Islet of Langerhans (tissue), 1 donor: ENCODE measurements at regions not wholly inside any gene's neighbourhood (a gene's known extent, or its start where the extent isn't known, plus 50 kb on each side); places are given as distances from the start of the nearest gene placed in this dataset.
"Not testable (repeated sequence)": the region's sequence is repeated elsewhere in the genome, so short reads cannot be mapped to it uniquely, and the experiment has no call there.

Experiments used
- FAIRE-seq: peaks from one replicate; lab custom pipeline; 2011; peaks lifted over from hg19 to GRCh38; lab: Jason Lieb, UNC

DNA sequence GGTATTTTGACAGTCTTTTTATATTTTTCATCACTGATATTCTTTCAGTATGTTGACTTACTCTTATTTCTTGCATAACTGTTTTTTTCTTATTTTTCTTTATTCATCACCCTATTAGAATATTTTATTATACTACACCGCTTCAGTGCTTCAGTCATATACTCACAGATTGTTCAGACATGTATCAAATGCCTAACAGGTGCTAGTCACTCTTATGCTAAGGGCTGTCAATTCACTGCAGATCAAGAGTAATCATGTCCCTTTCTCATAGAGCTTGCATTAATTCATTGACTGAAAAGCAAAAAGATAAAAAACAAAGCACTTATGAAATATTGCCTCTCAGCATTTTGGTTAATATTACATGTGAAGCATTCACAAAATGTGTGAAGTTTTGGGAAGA is 1435.6 kb downstream of the STIM2 start:
- no peak for FAIRE-seq

DNA sequence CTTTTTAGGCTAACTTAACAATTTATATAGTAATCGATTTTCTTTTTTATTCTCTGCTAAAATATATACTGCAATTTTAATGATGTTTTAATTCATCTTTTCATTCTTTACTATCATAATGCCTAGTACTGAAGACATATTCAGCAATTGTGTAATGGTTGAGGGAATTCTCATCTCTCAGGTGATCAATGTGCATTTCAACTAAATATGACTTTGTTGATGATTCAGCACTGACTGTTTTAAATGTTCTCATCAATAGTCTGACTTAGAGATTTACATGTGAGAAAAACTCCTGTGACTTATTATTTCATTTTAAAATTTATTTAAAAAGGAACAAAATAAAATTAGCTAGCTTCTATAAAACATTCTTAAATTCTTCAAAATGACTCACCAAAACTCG is 1450.3 kb downstream of the STIM2 start:
- FAIRE-seq: peak; percentile 90

DNA sequence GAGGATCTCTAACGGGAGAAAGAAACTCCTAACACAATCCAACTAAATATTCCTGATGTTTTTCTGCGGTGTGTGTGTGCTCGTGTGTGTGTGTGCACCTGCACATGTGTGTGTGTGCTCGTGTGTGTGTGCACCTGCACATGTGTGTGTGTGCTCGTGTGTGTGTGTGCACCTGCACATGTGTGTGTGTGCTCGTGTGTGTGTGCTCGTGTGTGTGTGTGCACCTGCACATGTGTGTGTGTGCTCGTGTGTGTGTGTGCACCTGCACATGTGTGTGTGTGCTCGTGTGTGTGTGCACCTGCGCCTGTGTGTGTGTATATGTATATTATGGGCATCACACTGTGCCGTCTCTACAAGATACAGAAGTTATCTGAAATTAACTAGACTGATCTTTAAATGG is 1451.9 kb downstream of the STIM2 start:
- FAIRE-seq: not testable (repeated sequence)

DNA sequence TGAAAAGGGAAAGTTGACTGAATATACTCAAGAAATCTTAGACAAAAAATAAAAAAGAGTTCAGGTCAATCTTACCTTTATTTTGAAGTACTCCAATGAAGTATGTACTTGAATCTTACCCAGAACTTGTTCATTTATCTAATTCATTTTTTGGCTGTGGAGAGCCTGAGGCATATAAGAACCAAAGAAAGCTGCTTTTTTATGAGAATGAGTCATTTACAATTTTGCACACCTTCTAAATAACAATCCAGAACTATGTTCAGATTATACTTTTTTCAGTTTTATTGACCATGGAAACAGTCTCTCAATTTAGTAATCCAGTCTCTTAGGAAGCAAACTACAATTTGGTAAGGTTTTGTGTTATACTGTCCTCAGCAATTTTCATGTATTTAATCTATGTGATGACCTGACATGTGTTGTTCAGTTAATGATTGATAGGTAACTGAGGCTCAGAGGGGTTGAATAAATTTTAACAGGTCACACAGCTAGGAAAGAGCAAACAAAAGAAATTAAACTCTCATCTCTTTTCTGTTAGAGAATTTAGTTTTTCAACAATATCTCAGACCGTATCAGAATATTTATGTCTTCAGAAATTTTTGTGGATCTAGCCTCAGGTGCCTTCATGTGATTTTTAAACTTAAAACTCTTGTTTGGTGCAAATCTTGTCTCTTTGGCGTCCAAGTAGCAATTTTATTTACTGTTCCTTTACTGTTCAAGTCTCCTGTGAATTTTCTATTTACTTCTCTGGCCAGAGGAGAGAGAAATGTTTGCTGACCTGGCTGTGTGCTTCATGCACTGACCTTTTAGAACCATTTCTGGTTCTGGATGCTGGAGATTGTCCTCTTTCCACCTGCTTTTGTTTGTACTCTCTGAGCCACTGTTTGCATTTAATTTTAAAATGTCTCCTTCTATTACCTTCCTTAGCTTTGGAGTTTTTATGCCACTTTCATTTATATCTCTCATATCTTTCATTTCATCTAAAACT is 1453.4 kb downstream of the STIM2 start:
- FAIRE-seq: peak; percentile 92

DNA sequence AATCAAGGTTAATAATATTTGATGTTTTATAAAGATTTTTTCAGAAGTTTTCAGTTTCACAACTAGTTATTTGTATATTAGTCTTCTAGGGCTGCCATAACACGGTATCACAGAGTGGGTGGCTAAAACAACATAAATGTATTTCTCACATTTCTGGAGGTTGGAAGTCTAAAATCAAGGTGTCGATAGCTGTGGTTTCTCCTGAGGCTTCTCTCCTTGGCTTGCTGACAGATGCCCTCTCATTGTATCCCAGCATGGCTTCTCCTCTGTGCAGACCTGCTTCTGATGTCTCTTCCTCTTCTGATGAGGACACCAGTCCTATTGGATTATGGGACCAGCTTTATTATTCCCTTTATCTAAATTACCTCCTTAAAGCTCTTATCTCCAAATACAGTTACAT is 1456.6 kb downstream of the STIM2 start:
- FAIRE-seq: no peak

DNA sequence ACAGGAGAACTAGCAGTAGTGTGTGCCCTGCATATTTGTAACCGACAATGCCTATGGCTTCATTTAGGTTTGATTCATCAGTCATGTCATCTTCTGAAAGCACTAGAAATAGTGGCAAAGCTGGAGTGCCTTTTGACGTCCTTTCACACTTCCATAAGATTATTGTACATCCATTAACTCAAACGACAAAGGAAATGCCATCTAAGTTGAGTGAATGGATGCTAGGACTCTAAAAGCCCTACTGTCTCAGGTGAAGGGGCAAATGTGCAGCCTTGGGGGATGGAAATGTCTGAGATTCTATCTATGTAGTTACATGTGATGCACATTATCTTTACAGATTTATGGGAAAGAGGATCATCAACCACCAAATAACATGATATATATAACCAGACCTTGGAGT is 1473.6 kb downstream of the STIM2 start:
- FAIRE-seq: no peak

DNA sequence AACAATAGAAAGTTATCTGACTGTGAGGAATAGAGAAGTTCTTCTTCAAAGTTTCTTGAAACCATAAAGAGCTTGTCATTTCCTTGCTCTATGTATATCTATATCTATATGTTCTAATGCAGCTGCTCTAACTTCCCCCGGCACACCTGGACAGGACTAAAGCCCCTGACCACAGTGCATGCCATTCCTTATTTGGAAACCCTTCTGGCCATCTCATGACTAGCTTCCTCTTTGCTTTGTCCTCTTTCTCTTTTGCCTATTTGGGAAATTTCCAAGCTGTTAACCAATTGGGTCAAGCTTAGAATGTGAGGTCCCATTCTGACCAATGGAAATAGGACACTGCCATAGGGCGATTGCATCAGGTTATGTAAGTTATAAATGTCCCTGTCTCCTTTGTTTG is 1481.1 kb downstream of the STIM2 start:
- FAIRE-seq: no peak

DNA sequence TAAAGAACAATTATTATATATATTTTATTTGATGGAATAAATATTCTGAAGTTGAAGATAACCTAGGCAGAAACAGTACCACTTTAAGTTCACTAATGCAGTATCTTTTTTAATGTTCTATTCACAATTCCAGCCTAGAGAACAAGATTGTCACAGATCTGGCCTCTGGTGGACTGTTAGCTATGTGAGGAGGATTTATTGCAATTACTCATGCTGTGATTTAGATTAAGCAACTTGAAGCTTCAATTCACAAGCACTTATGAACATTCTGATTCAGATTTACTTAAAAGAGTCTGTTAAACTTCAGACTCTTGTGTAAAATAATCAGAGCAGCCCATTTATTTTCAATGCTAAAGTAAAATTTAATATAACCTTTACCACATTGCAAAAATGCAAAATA is 1489.8 kb downstream of the STIM2 start:
- no peak for FAIRE-seq

DNA sequence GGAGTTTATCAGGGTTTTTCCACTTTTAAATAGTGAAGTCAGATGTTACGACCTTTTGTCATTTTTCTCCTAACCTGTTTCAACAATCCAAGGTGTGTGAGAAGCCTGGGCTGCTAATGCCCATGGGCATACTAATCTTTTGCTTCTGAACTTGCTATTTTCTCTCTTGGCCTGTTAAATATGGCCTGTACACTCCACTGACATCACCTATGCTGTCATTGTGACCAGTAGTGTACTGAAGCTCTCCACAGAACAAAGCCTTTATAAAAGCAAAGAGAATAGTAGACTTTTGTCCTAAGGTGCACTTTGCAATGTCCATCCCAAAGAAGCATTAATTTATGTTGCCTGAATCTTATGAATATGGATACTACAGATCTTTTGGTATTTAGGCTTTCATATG is 1490.5 kb downstream of the STIM2 start:
- FAIRE-seq: no peak

DNA sequence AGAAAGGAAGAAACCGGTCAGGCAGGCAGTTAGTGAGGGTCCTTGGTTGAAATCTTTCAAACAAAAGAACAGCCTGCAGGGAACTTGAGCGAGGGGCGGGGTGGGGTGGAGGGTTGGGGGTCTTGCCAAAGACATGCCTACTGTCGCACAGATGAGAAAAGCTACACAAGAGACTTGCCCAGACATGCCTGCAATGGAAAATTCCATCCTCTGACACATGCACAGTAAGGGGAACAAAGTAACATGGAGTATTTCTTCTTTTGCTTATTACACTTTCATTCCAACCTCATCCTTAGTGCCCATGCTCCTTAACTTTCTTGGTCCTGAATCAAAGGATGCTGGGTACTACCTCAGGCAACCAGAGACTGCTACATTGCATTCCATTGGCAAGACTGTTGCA is 1491.2 kb downstream of the STIM2 start:
- FAIRE-seq: no peak

DNA sequence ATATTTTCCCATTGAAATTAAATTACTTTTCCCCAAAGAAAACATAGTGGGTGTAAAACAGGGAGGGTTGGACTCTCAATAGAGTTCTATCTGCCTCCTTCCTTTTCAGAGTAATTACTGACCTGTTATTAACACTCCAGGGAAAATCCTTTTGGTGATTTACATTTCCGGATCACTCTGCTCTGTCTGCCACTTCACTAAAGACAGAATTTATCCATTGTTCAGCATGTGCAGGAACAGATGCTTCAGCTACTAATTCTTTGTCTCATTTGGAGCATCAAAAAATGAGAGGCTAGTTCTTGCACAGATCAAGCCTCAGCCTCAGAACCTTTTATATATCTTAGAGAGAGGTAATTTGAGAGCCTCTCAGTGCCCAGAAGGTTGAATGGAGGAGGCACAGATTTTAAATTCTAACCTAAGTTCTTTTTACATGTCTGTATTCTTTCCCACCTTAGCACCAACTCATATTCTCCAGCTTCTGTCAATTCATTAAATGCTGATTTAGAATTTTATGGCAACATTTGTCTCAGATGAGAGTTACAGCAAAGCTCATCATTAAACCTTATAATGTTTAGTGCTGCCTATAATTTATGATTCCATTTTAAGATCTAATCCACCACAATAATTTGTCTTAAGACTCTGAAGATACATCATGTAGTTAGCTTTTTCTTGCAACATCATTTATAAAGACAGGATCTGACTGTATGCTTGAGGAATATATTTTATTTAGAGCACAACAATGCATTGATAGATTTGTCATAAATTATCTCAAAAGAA is 1494.4 kb downstream of the STIM2 start:
- FAIRE-seq: no peak

DNA sequence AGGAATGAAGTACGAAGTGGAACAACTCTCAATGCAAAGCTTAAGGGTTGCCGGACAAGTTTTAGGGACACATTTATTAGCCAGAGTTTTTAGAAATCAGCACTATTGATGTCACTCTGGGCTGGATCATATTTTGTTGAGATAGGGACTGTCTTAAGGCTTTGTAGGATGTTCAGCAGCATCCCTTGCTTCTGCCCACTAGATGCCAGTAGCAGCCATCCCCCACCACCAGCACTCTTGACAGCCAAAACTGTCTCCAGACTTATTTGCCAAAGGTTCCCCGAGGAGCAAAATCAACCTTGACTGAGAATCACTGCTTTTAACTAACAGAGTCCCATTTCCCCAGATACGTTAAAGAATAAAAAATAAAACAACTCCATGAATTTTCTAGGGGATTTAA is 1497.3 kb downstream of the STIM2 start:
- FAIRE-seq: no peak

DNA sequence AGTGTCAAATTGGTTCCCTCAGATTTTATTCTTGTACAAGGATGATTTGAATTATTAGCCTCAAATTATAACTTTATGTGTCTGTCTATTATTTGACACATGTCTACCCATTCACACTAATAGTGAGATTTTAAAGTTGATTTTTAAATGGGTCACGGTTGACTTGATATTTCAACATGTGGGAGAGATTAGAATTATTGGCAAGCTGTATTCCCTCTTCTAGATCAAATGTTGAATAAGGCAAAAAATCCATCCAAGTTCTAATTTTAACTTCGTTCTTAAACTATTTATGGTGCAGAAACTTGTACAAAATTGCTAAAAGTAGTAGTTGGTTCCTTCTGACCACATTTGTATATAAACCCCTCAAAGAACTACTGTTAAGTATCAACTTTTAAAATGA is 1498.0 kb downstream of the STIM2 start:
- FAIRE-seq: no peak

DNA sequence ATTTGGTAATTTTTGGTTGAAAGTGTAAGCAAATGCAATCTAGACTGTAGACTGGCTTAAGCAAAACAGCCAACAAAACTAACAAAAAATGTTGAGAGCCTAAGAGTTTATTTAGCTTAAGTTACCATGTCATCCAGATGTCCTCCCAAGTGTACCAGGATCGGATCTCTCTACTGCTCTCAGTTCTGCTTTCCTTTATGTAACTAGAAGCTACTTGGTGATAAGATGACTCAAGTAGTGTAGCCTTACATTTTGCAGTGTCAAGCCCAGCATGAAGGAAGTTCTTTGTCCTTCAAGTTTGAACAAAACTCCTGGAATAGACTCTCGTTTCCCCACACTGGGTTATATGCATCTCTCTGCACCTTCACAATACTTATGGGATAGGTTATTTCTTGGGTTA is 1500.0 kb downstream of the STIM2 start:
- no peak for FAIRE-seq

DNA sequence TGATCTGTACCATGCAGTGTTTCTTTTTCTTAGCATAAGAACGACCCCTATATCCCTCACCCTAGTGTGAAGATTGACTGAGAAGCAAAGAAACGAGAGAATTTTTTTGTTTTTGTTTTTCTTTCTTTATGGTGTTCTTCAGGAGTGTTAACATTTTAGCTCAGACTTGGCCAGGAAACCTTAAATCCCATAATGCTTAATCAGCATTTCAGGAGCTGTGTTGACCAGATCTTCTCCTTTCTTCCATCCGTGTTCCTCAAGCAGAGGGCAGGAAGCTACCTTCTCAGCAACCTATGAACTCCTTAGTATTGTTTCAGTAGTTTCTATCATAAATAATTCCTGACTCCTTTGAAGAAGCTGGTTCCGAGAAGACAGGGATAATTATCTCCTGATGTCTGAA is 1501.5 kb downstream of the STIM2 start:
- no peak for FAIRE-seq

DNA sequence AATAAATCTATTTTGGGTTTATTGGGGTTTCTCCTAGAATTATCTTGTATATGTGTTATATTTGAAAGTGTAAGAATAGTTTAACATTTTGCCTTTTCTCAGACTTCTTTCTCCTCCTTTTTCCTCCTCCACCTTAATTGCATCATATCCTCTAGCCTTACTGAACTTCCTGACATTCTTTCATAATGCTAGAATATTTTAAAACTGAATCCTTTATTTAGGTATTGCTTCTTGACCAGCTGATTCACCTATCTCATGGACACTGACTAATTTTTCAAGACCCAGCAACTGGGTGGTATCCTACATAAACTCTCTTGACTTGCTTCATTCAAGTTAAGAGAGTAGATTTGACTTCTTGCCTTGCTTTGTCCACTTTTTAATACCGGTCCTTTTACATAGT is 1508.9 kb downstream of the STIM2 start:
- FAIRE-seq: no peak

DNA sequence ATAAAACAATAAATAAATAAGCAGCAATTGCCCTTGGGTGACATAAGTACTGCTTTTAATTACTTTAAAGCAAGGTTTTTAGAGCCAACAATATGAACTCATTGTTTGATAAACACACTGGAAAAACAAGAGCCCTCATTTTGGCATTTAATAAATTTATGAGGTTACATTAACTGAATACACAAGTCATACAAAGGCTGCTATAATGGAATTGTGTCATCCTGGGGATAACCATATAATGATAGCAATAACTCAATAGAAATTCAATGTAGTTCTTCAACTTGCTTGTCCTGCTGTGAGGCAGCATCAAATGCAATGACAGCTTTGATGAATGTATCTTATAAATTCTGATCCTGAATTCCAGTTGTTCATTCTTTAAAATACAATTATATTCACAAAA is 1512.5 kb downstream of the STIM2 start:
- no peak for FAIRE-seq

DNA sequence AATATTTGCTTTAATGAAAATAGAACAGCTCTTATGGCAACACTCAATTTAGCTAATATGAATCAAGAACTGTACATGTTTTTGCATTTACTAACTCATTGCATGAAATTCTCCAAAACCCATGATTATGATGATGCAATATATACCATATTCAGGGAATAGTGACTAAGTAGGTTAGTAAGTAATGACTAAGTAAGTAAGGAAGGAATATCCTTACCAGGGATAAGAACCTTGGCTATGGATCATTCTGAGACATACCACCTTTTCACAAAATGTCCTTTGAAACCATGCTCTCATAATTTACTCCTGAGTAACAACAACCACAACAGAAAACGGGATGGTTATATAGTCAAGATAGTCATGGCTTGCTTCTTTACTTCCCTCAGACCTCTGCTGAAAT is 1513.0 kb downstream of the STIM2 start:
- FAIRE-seq: no peak

DNA sequence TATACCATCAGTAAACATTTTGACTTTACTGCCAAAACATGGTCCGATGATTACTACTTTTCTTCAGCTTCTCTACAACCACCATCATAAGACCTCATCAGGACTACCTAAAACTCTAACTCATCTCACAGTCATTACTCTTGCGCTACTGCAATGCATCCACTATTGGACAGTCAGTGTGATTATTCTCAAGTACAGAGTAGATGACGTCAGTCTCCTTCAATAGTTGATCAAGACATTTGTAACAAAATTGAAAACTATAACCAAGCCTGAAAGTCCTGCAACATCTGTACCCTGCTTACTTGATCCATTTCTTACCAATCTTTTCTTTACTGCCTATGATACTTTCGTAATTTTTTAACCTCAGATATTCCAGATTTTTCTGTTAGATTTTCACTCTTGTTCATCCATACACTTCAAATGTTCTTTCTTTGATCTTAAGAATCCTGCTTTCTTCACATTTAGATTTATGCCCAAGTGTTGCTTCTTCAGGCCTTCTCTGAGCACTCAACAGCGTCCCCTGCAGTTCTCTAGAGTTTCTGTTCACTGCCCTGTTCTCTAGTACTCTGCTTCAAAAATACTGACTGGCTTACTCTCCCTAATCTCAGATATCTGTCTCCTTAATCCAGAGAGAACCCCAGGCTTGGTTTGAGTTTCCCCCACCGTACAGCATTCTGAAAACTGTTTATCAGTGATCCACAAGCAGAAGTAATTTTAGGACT is 1517.6 kb downstream of the STIM2 start:
- FAIRE-seq: no peak

DNA sequence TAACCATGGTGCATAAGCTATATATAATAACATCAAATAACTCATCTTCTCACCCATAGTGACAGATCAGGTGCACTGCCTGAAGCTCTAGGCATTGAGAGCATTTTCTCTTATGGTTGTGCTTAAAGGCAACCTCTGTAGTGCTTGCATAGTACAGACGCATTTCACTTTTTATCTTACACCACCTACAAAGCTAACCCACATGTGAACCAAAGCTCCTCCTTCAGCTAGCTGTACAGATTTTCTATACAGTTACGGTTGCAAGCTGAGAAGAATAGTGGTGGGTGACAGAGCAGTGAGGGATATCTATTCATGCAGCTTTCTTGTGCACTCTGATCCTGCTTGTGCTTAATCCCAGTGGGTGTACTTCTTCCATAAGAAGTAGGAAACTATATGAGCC is 1525.2 kb downstream of the STIM2 start:
- FAIRE-seq: no peak

DNA sequence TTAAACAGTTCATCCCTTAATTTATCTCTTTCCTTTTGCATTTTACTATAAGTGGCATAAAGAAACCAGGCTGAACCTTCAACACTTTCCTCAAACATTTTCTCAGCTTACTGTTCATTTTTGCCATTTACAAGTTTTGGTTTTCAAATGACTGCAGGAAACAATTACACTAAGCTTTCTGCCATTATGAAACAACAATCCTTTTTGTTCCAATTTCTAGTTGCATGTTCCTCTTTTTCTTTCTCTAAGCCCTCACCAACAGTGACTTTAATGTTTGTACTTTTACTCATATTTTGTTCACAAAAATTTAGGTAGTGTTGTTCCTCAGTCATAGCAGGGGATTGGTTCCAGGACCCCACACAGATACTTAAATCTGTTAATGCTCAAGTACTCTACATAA is 1526.1 kb downstream of the STIM2 start:
- no peak for FAIRE-seq

DNA sequence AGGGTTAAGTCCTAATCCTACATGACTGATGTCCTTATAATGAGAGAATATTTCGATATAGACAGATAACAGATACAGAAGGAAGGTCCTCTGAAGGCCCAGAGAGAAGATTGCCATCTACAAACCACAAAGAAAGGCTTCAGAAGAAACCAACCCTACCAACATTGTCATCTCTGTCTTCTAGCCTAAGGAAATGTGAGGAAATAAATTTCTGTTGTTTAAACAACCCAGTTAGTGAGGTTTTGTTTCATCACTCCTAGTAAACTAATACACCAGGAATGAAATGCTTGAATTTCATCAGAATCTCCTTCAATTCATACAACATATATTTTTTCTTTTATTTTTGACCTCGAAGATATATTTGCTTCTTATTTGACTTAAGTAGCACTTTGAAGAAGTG is 1527.8 kb downstream of the STIM2 start:
- FAIRE-seq: no peak

DNA sequence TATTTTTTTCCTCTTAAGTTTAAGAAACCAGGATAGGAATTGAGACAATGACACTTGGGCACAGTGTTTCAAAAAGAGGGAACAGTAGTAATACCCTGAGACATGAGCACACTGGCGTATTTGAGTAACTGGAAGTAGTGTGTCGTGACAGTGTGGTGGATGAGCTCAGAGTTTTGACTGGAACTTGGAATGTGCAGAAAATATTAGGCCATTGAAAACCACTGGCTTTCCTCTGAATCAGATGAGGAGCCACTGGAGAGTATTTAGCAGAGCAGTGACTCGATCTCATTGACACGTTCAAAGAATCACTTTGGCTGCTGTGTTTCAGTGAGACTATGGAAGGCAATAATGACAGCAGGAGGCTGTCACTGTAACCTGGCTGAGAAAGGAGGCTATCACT is 1531.2 kb downstream of the STIM2 start:
- FAIRE-seq: no peak
